ENCODE measurements at regions not wholly inside any gene's neighbourhood (a gene's known extent, or its start where the extent isn't known, plus 50 kb on each side); places are given as distances from the start of the nearest gene placed in this dataset.
"Not testable (repeated sequence)": the region's sequence is repeated elsewhere in the genome, so short reads cannot be mapped to it uniquely, and the experiment has no call there.

DNA sequence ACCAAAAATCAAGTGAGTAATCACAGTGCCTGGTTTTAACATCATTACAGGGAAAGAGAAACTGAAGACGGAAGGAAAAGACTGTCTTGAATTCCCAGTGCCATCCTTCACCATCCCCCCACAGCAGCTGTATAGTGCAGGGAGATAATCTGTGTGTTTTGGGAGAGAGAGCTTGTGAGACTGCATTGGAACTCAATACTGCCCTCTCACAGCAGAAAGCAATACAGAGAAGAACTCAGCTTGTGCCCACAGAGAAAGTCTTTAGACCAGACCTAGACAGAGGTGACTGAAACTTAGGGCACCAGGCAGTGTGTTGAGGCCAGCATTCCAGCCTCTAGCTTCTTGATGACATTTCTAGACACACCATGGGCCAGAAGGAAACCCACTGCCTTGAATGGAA lies 754.7 kb upstream of the CDH6 start:
- H3K27me3 ChIP-seq (ENCODE audit: insufficient read depth, low read length, poor library complexity) = no peaks in the 10 kb centered on the region
- H3K9ac ChIP-seq (ENCODE audit: low read depth, low read length) = no peak overlapping the region
- ATAC-seq (ENCODE audit: insufficient read depth, low read depth) (no peak), DNase-seq (no peak)
- H3K9me3 ChIP-seq (ENCODE audit: insufficient read depth, low read length, severe bottlenecking) = peaks cover 4% of the 10 kb centered on the region
- H3K4me3 ChIP-seq (ENCODE audit: low read depth in 1 of 2, low read length in 2 of 2) = no peak overlapping the region
- no peaks in the 10 kb centered on the region for H3K79me2 ChIP-seq (ENCODE audit: insufficient read depth, low read length)
- H3K4me1 ChIP-seq (ENCODE audit: insufficient read depth, low read length) = no peaks in the 10 kb centered on the region
- H3K4me2 ChIP-seq (ENCODE audit: insufficient read depth, low read length) = no peak overlapping the region
- H3K36me3 ChIP-seq (ENCODE audit: insufficient read depth, low read length) = no peaks in the 10 kb centered on the region
- H2AFZ ChIP-seq (ENCODE audit: low read depth, low read length) = no peak overlapping the region
- no peak for TF ChIP-seq EZH2 (IDR thresholded peaks at IDR 0.05; ENCODE audit: borderline replicate concordance, low read depth, low read length, severe bottlenecking)
- TF ChIP-seq, protein P1, sequence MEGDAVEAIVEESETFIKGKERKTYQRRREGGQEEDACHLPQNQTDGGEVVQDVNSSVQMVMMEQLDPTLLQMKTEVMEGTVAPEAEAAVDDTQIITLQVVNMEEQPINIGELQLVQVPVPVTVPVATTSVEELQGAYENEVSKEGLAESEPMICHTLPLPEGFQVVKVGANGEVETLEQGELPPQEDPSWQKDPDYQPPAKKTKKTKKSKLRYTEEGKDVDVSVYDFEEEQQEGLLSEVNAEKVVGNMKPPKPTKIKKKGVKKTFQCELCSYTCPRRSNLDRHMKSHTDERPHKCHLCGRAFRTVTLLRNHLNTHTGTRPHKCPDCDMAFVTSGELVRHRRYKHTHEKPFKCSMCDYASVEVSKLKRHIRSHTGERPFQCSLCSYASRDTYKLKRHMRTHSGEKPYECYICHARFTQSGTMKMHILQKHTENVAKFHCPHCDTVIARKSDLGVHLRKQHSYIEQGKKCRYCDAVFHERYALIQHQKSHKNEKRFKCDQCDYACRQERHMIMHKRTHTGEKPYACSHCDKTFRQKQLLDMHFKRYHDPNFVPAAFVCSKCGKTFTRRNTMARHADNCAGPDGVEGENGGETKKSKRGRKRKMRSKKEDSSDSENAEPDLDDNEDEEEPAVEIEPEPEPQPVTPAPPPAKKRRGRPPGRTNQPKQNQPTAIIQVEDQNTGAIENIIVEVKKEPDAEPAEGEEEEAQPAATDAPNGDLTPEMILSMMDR (IDR thresholded peaks at IDR 0.05; ENCODE audit: borderline replicate concordance, extremely low read depth, low read length, poor library complexity, severe bottlenecking) = no peak
- no peaks in the 10 kb centered on the region for H4K20me1 ChIP-seq (ENCODE audit: insufficient read depth, low read length)
- H3K27ac ChIP-seq (ENCODE audit: low read length) = no peak overlapping the region

GRCh38 chr5:30436691-30437090 lies 756.8 kb upstream of the CDH6 start:
- Histone ChIP-seq H4K20me1 (ENCODE audit: insufficient read depth, low read length) (no peaks in the 10 kb centered on the region), H3K4me2 (ENCODE audit: insufficient read depth, low read length) (no peak overlapping the region), H3K9me3 (ENCODE audit: insufficient read depth, low read length, severe bottlenecking) (peaks cover 4% of the 10 kb centered on the region), H3K36me3 (ENCODE audit: insufficient read depth, low read length) (no peaks in the 10 kb centered on the region), H3K27me3 (ENCODE audit: insufficient read depth, low read length, poor library complexity) (no peaks in the 10 kb centered on the region), H2AFZ (ENCODE audit: low read depth, low read length) (no peak overlapping the region), H3K4me1 (ENCODE audit: insufficient read depth, low read length) (no peaks in the 10 kb centered on the region), H3K4me3 (ENCODE audit: low read depth in 1 of 2, low read length in 2 of 2) (no peak overlapping the region), H3K27ac (ENCODE audit: low read length) (no peak overlapping the region), H3K79me2 (ENCODE audit: insufficient read depth, low read length) (no peaks in the 10 kb centered on the region), H3K9ac (ENCODE audit: low read depth, low read length) (no peak overlapping the region)
- ATAC-seq (ENCODE audit: insufficient read depth, low read depth) (no peak), DNase-seq (no peak)
- TF ChIP-seq, protein P1 (IDR thresholded peaks at IDR 0.05; ENCODE audit: borderline replicate concordance, extremely low read depth, low read length, poor library complexity, severe bottlenecking) = no peak
- TF ChIP-seq EZH2 (IDR thresholded peaks at IDR 0.05; ENCODE audit: borderline replicate concordance, low read depth, low read length, severe bottlenecking) = no peak

GRCh38 chr5:30428866-30429407 lies 764.5 kb upstream of the CDH6 start:
- not testable (repeated sequence) for H3K4me2 ChIP-seq (ENCODE audit: insufficient read depth, low read length); H3K9ac ChIP-seq (ENCODE audit: low read depth, low read length); H3K27ac ChIP-seq (ENCODE audit: low read length); H3K4me1 ChIP-seq (ENCODE audit: insufficient read depth, low read length); H3K4me3 ChIP-seq (ENCODE audit: low read depth in 1 of 2, low read length in 2 of 2); H3K9me3 ChIP-seq (ENCODE audit: insufficient read depth, low read length, severe bottlenecking); H3K79me2 ChIP-seq (ENCODE audit: insufficient read depth, low read length); H2AFZ ChIP-seq (ENCODE audit: low read depth, low read length); ATAC-seq (ENCODE audit: insufficient read depth, low read depth); H3K27me3 ChIP-seq (ENCODE audit: insufficient read depth, low read length, poor library complexity); H4K20me1 ChIP-seq (ENCODE audit: insufficient read depth, low read length); DNase-seq; H3K36me3 ChIP-seq (ENCODE audit: insufficient read depth, low read length)

DNA sequence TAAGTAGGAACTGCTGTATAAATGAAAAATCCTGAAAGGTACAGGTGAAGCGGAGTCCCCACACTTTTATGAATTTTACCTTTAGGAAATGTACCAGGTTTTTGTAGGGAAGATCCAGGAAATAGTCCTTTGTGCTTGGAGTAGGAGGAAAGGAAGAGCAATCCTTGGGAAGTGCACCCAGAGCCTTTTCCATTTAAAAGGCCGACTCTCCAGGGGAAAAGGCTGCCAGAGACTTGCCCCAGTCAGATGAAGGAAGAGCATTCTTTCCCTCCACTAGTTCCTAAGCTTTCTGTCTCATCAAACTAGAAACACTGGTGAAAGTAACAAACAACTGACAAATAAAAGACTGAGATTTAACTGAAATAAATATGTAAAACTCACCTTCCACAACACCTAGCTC lies 779.4 kb upstream of the CDH6 start:
- TF ChIP-seq, protein P1 (IDR thresholded peaks at IDR 0.05; ENCODE audit: borderline replicate concordance, extremely low read depth, low read length, poor library complexity, severe bottlenecking) = no peak
- TF ChIP-seq EZH2 (IDR thresholded peaks at IDR 0.05; ENCODE audit: borderline replicate concordance, low read depth, low read length, severe bottlenecking) = no peak
- Histone ChIP-seq H3K9ac (ENCODE audit: low read depth, low read length) (no peak overlapping the region), H3K36me3 (ENCODE audit: insufficient read depth, low read length) (no peaks in the 10 kb centered on the region), H3K27ac (ENCODE audit: low read length) (no peak overlapping the region), H3K4me3 (ENCODE audit: low read depth in 1 of 2, low read length in 2 of 2) (no peak overlapping the region), H3K4me2 (ENCODE audit: insufficient read depth, low read length) (no peak overlapping the region), H3K4me1 (ENCODE audit: insufficient read depth, low read length) (no peaks in the 10 kb centered on the region), H2AFZ (ENCODE audit: low read depth, low read length) (no peak overlapping the region), H3K9me3 (ENCODE audit: insufficient read depth, low read length, severe bottlenecking) (no peaks in the 10 kb centered on the region), H3K79me2 (ENCODE audit: insufficient read depth, low read length) (no peaks in the 10 kb centered on the region), H3K27me3 (ENCODE audit: insufficient read depth, low read length, poor library complexity) (no peaks in the 10 kb centered on the region), H4K20me1 (ENCODE audit: insufficient read depth, low read length) (no peaks in the 10 kb centered on the region)
- DNase-seq (no peak), ATAC-seq (ENCODE audit: insufficient read depth, low read depth) (no peak)

All from DND-41 (cell line).